K562 (cell line): ENCODE measurements at regions not wholly inside any gene's neighbourhood (a gene's known extent, or its start where the extent isn't known, plus 50 kb on each side); places are given as distances from the start of the nearest gene placed in this dataset.
A peak's percentile ranks its signal among the peaks of the same experiment; 100 is the strongest.

ENCODE experiments used
- ATAC-seq: fragments of 200-7000 bp; cut with Tn5 transposase; 3 replicates; pipeline ENCODE4 v1.9.1; 2020; ENCODE audit warnings: moderate library complexity
- BruUV-seq: library from RNA; stranded (reverse); fragments of 400-500 nt; replicated peaks from 2 replicates; lab custom pipeline; 2021; lab: Mats Ljungman, UMichigan
- CTCF ChIA-PET: fragments of 300-600 bp; formaldehyde crosslinking; extraction: SDS; loops from one replicate; lab custom pipeline; 2021; ENCODE audit warnings: low intra/inter-chr PET ratio; lab: Yijun Ruan, JAX
- POLR2A ChIA-PET: fragments of 300-600, 350-650 bp; sonication (Branson Sonifier 250); formaldehyde crosslinking; extraction: SDS; loops from one replicate; lab custom pipeline; 2021; ENCODE audit warnings: antibody characterized with exemption, inconsistent platforms; lab: Yijun Ruan, JAX
- DNase-seq, 4 experiments: peaks; one replicate each; pipeline versions ENCODE4 v3.0.0 to v3.0.0-alpha.2; 2011 to 2018; ENCODE audit warnings: low spot score in 3 of 4, mixed read lengths in 3 of 4; ENCODE audit errors: extremely low read depth in 1 of 4
- FAIRE-seq: peaks from 2 replicates; lab custom pipeline; 2011; peaks lifted over from hg19 to GRCh38; lab: Jason Lieb, UNC
- H2AFZ ChIP-seq: 2 replicates; pipeline ENCODE4 v1.6.0; 2011; ENCODE audit warnings: low read depth, low read length, control low read depth, inconsistent platforms
- H3K27ac ChIP-seq: fragments of 200-600 bp; 3 replicates; pipeline ENCODE4 v1.8.0; 2011; ENCODE audit warnings: low read depth, mild to moderate bottlenecking, control low read depth, inconsistent platforms, low read length, moderate library complexity, mixed read lengths; ENCODE audit errors: extremely low read depth
- H3K27me3 ChIP-seq, 2 experiments: fragments of 300-600 bp in 1 of 2; 2 replicates in 1 of 2; 3 replicates in 1 of 2; pipeline versions ENCODE4 v1.6.0 to v1.8.0; 2011; ENCODE audit warnings: inconsistent platforms in 2 of 2, low read length in 2 of 2, mild to moderate bottlenecking in 1 of 2, mixed read lengths in 1 of 2, moderate library complexity in 1 of 2; ENCODE audit not compliant: control insufficient read depth in 2 of 2, insufficient read depth in 2 of 2
- H3K36me3 ChIP-seq: fragments of 300-600 bp; 3 replicates; pipeline ENCODE4 v1.8.0; 2011; ENCODE audit warnings: mild to moderate bottlenecking, low read length, inconsistent platforms; ENCODE audit not compliant: control insufficient read depth, insufficient read depth
- H3K4me1 ChIP-seq, 2 experiments: fragments of 200-600 bp in 1 of 2; replicated peaks in 1 of 2; 2 replicates in 1 of 2; 3 replicates in 1 of 2; pipeline versions ENCODE4 v1.5.1 to v1.8.0; 2011; ENCODE audit warnings: inconsistent platforms in 2 of 2, low read length in 2 of 2, mild to moderate bottlenecking in 1 of 2, mixed read lengths in 1 of 2, moderate library complexity in 1 of 2; ENCODE audit not compliant: control insufficient read depth in 2 of 2, insufficient read depth in 2 of 2
- H3K4me2 ChIP-seq: 2 replicates; pipeline ENCODE4 v1.6.1; 2011; ENCODE audit warnings: low read length, control low read depth, inconsistent platforms, mixed read lengths; ENCODE audit not compliant: insufficient read depth
- H3K4me3 ChIP-seq: fragments of 200-600 bp; sonication (generic), shearing (Covaris generic); 2 replicates; pipeline ENCODE4 v1.5.1; 2016; ENCODE audit warnings: control low read depth, inconsistent platforms
- H3K79me2 ChIP-seq: fragments of 200-600 bp; 3 replicates; pipeline ENCODE4 v1.8.0; 2011; ENCODE audit warnings: low read length, inconsistent platforms; ENCODE audit not compliant: control insufficient read depth, insufficient read depth
- H3K9ac ChIP-seq, 2 experiments: 2 replicates each; pipeline versions ENCODE4 v1.6.0 to v1.6.1; 2011; ENCODE audit warnings: low read depth in 2 of 2, low read length in 2 of 2, control low read depth in 1 of 2, inconsistent platforms in 1 of 2, mild to moderate bottlenecking in 1 of 2, mixed read lengths in 1 of 2; ENCODE audit not compliant: insufficient read depth in 1 of 2
- H3K9me1 ChIP-seq: one replicate; pipeline ENCODE4 v1.6.0; 2011; ENCODE audit warnings: inconsistent platforms, mild to moderate bottlenecking, low read length, moderate library complexity; ENCODE audit not compliant: control insufficient read depth, insufficient read depth
- H3K9me3 ChIP-seq: replicated peaks from 2 replicates; pipeline ENCODE4 v1.5.1; 2011; ENCODE audit warnings: low read depth, low read length, inconsistent platforms; ENCODE audit not compliant: control insufficient read depth, insufficient read depth
- H4K20me1 ChIP-seq: replicated peaks from 2 replicates; pipeline ENCODE4 v1.6.1; 2011; ENCODE audit warnings: low read length, inconsistent platforms, mixed read lengths; ENCODE audit not compliant: control insufficient read depth, insufficient read depth
- C11orf30 ChIP-seq: fragments of 450-650 bp; IDR thresholded peaks from 2 replicates; pipeline ENCODE4 v1.6.1; 2016; ENCODE audit warnings: low read depth, mild to moderate bottlenecking
- ERF ChIP-seq: fragments of 450-650 bp; formaldehyde crosslinking; IDR thresholded peaks from 2 replicates; pipeline ENCODE4 v1.4.0; 2020; ENCODE audit warnings: mild to moderate bottlenecking, mixed read lengths
- HMGN3 ChIP-seq: IDR thresholded peaks from 2 replicates; pipeline ENCODE4 v1.6.1; 2011; ENCODE audit warnings: borderline replicate concordance, low read depth, mild to moderate bottlenecking, mixed read lengths, low read length; ENCODE audit not compliant: insufficient read length; ENCODE audit errors: extremely low read depth
- XRCC5 ChIP-seq: fragments of 200-400 bp; formaldehyde crosslinking; IDR thresholded peaks from 2 replicates; pipeline ENCODE4 v1.6.1; 2017; ENCODE audit warnings: low read depth, mild to moderate bottlenecking, low read length
- ZNF174 ChIP-seq: fragments of 250-450 bp; sonication (Bioruptor Pico); IDR thresholded peaks from 2 replicates; pipeline ENCODE4 v1.4.0; 2020; ENCODE audit warnings: mild to moderate bottlenecking
- ZNF316 ChIP-seq: fragments of 450-650 bp; IDR thresholded peaks from 2 replicates; pipeline ENCODE4 v1.6.1; 2016
- WGBS: fragments of 100-300 bp; shearing (Covaris generic); methylation state at CpG from one replicate; pipeline ENCODE4 v1.1.6; 2016; ENCODE audit warnings: low coverage, mixed read lengths; ENCODE audit not compliant: insufficient coverage; ENCODE audit errors: missing lambda C conversion rate; 5-methylcytosine and 5-hydroxymethylcytosine counted together
- in situ Hi-C: fragments of 300-500 bp; cut with MboI; formaldehyde crosslinking; loops from 4 replicates; pipeline ENCODE4 v1.15.0; 2018; ENCODE audit warnings: inconsistent platforms, mixed read lengths
- intact Hi-C: fragments of 100-400 bp; cut with micrococcal nuclease; formaldehyde crosslinking; loops from 2 replicates; pipeline ENCODE4 v1.14.2; 2022
- TF ChIP-seq, protein P1 (sequence below): fragments of 450-650 bp; IDR thresholded peaks from 2 replicates; pipeline ENCODE4 v1.6.1; 2017; ENCODE audit warnings: mild to moderate bottlenecking, moderate library complexity

- CTCF ChIA-PET = no interaction called here
- no peak overlapping the region for H3K4me2 ChIP-seq
- H2AFZ ChIP-seq = no peak overlapping the region
- DNase-seq (no peak), FAIRE-seq (no peak), ATAC-seq (no peak)
- no peaks in the 10 kb centered on the region for H3K79me2 ChIP-seq
- no peak overlapping the region for H3K27ac ChIP-seq
- POLR2A ChIA-PET = no interaction called here
- TF ChIP-seq ERF = no peak
- peak; percentile 44; the same call in 1 of the 2 replicates for TF ChIP-seq ZNF316
- TF ChIP-seq C11orf30 = 0 out of 2 replicates have a peak, but pooled peaks have one; percentile 28
- intact Hi-C loops (no loop called here), in situ Hi-C loops (no loop called here)
- no peaks in the 10 kb centered on the region for H3K9me3 ChIP-seq
- no peaks in the 10 kb centered on the region for H3K36me3 ChIP-seq
- no peak overlapping the region for H3K4me3 ChIP-seq
- H3K9me1 ChIP-seq = no peaks in the 10 kb centered on the region
- peaks cover 0 to 16% of the 10 kb centered on the region in 2 experiments; a peak in 3 of 5 replicates for H3K27me3 ChIP-seq
- BruUV-seq = no TSS peak
- H3K4me1 ChIP-seq = no peaks in the 10 kb centered on the region
- WGBS = 0% methylated on average over 1 of the region's 1 CpG
- H3K9ac ChIP-seq = no peak overlapping the region
- no peaks in the 10 kb centered on the region for H4K20me1 ChIP-seq
Measured at GRCh38 chr3:126279853-126280252, 77.4 kb downstream of the KLF15 start.

DNA sequence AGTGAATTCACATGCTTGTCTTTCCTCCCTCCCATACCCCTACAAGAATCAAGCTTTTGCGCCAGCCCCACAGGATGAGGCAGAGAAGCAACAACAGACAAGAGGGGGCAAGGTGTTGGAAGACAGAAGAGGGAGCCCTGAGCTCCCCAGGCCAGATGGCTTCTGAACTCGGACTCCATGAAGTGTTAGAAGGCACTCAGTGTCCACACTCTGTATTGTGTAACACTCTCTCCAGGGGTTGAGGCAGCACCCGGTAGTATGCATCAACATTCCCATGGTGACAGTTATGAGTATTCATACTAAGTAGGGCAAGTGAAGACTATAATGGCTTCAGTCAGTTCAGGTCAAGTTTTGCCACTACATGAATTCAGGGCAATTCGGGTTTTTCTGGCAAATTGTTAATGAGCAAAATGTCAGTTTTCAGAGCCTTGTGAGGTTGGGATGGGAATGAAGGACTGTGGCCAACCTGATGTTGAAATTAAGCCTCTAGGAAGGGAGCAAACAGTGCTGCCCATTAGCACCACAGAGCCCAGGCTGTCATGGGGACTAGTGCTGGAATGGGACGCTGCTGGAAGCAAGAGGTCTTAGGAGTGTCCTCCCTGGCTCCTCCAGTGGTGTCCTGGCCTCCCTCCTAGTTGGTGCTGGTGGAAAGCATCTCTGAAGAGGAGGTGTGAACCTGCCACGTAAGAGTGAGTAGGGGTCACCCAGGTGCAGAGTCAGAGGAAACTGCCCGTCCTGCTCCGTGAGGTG is 79.4 kb downstream of the KLF15 start:
- H3K9me3 ChIP-seq = no peaks in the 10 kb centered on the region
- H3K36me3 ChIP-seq = no peaks in the 10 kb centered on the region
- BruUV-seq = no TSS peak
- DNase-seq (no peak), ATAC-seq (no peak), FAIRE-seq (no peak)
- no peaks in the 10 kb centered on the region for H3K79me2 ChIP-seq
- no peak overlapping the region for H3K27ac ChIP-seq
- TF ChIP-seq ZNF174 (CRISPR knock-in tag) (no peak), XRCC5 (no peak), HMGN3 (no peak)
- TF ChIP-seq, protein P1, sequence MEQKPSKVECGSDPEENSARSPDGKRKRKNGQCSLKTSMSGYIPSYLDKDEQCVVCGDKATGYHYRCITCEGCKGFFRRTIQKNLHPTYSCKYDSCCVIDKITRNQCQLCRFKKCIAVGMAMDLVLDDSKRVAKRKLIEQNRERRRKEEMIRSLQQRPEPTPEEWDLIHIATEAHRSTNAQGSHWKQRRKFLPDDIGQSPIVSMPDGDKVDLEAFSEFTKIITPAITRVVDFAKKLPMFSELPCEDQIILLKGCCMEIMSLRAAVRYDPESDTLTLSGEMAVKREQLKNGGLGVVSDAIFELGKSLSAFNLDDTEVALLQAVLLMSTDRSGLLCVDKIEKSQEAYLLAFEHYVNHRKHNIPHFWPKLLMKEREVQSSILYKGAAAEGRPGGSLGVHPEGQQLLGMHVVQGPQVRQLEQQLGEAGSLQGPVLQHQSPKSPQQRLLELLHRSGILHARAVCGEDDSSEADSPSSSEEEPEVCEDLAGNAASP = no peak
- POLR2A ChIA-PET = no interaction called here
- no peaks in the 10 kb centered on the region for H3K4me1 ChIP-seq
- H3K27me3 ChIP-seq = peaks cover 0 to 16% of the 10 kb centered on the region in 2 experiments; a peak in 3 of 5 replicates
- in situ Hi-C loops (no loop called here), intact Hi-C loops (no loop called here)
- CTCF ChIA-PET = no interaction called here
- H3K4me3 ChIP-seq = no peak overlapping the region
- no peak overlapping the region for H3K9ac ChIP-seq
- H4K20me1 ChIP-seq = no peaks in the 10 kb centered on the region
- no peak overlapping the region for H3K4me2 ChIP-seq
- 2% methylated on average over 6 of the region's 8 CpGs for WGBS
- no peaks in the 10 kb centered on the region for H3K9me1 ChIP-seq
- no peak overlapping the region for H2AFZ ChIP-seq
